HCT116 (cell line): ENCODE measurements at regions not wholly inside any gene's neighbourhood (a gene's known extent, or its start where the extent isn't known, plus 50 kb on each side); places are given as distances from the start of the nearest gene placed in this dataset.

ENCODE experiments used
- CEBPB ChIP-seq: IDR thresholded peaks from 2 replicates; pipeline ENCODE4 v1.6.1; 2012; ENCODE audit warnings: low read depth
- CTCF ChIP-seq, 3 experiments: fragments of 200-600 bp in 1 of 3; sonication (generic) in 1 of 3; IDR thresholded peaks in 2 of 3; conservative IDR thresholded peaks in 1 of 3; 2 replicates each; pipeline ENCODE4 v1.5.1; 2012 to 2017; ENCODE audit warnings: low read depth in 2 of 3, low read length in 2 of 3, antibody characterized with exemption in 1 of 3, borderline replicate concordance in 1 of 3, control low read depth in 1 of 3, mild to moderate bottlenecking in 1 of 3, mixed read lengths in 1 of 3, mixed run types in 1 of 3, moderate library complexity in 1 of 3; ENCODE audit not compliant: insufficient read depth in 1 of 3
- EGR1 ChIP-seq: IDR thresholded peaks from 2 replicates; pipeline ENCODE4 v1.6.1; 2012; ENCODE audit warnings: low read depth
- EZH2phosphoT487 ChIP-seq: fragments of 200-600 bp; IDR thresholded peaks from 2 replicates; pipeline ENCODE4 v1.6.1; 2018; ENCODE audit warnings: antibody characterized with exemption, borderline replicate concordance
- FOSL1 ChIP-seq: IDR thresholded peaks from 2 replicates; pipeline ENCODE4 v1.6.1; 2012; ENCODE audit warnings: low read depth
- POLR2A ChIP-seq: IDR thresholded peaks from 2 replicates; pipeline ENCODE4 v1.7.0; 2011; ENCODE audit warnings: borderline replicate concordance; ENCODE audit not compliant: insufficient read depth, insufficient read length; ENCODE audit errors: extremely low read depth
- POLR2AphosphoS5 ChIP-seq: IDR thresholded peaks from 2 replicates; pipeline ENCODE4 v1.6.1; 2011; ENCODE audit warnings: mild to moderate bottlenecking, low read depth, low read length, moderate library complexity
- RAD21 ChIP-seq: IDR thresholded peaks from 2 replicates; pipeline ENCODE4 v1.6.1; 2012; ENCODE audit warnings: low read depth, mild to moderate bottlenecking
- SRF ChIP-seq: IDR thresholded peaks from 2 replicates; pipeline ENCODE4 v1.6.1; 2012; ENCODE audit warnings: low read depth
- TF ChIP-seq, protein P1 (sequence below): IDR thresholded peaks from 2 replicates; pipeline ENCODE4 v1.6.1; 2012
- TF ChIP-seq, protein P2 (sequence below): IDR thresholded peaks from 2 replicates; pipeline ENCODE4 v1.6.1; 2011; ENCODE audit warnings: mild to moderate bottlenecking, low read length, moderate library complexity; ENCODE audit not compliant: insufficient replicate concordance; ENCODE audit errors: extremely low read depth

- TF ChIP-seq RAD21 = no peak
- TF ChIP-seq POLR2A = no peak
- no peak for TF ChIP-seq CTCF (IDR thresholded peaks at IDR 0.05 in 2 of 3, conservative IDR thresholded peaks at IDR 0.05 in 1 of 3; ENCODE audit: borderline replicate concordance in 1 of 3, insufficient read depth in 1 of 3, low read depth in 2 of 3, low read length in 2 of 3)
- no peak for TF ChIP-seq SRF
- TF ChIP-seq, protein P1, sequence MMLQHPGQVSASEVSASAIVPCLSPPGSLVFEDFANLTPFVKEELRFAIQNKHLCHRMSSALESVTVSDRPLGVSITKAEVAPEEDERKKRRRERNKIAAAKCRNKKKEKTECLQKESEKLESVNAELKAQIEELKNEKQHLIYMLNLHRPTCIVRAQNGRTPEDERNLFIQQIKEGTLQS = no peak
- TF ChIP-seq POLR2AphosphoS5 = no peak
- TF ChIP-seq, protein P2, sequence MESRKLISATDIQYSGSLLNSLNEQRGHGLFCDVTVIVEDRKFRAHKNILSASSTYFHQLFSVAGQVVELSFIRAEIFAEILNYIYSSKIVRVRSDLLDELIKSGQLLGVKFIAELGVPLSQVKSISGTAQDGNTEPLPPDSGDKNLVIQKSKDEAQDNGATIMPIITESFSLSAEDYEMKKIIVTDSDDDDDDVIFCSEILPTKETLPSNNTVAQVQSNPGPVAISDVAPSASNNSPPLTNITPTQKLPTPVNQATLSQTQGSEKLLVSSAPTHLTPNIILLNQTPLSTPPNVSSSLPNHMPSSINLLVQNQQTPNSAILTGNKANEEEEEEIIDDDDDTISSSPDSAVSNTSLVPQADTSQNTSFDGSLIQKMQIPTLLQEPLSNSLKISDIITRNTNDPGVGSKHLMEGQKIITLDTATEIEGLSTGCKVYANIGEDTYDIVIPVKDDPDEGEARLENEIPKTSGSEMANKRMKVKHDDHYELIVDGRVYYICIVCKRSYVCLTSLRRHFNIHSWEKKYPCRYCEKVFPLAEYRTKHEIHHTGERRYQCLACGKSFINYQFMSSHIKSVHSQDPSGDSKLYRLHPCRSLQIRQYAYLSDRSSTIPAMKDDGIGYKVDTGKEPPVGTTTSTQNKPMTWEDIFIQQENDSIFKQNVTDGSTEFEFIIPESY = no peak
- TF ChIP-seq EZH2phosphoT487 = no peak
- TF ChIP-seq CEBPB = no peak
- no peak for TF ChIP-seq FOSL1
- TF ChIP-seq EGR1 = no peak
Observed at GRCh38 chr9:78541868-78542443, 245.0 kb downstream of the PSAT1 start.
